ENCODE measurements at regions not wholly inside any gene's neighbourhood (a gene's known extent, or its start where the extent isn't known, plus 50 kb on each side); places are given as distances from the start of the nearest gene placed in this dataset.
A peak's percentile ranks its signal among the peaks of the same experiment; 100 is the strongest.

GRCh38 chr3:124277144-124277890, 285.4 kb upstream of the ROPN1 start:
- DNase-seq (ENCODE audit: low spot score) = no peak

DNA sequence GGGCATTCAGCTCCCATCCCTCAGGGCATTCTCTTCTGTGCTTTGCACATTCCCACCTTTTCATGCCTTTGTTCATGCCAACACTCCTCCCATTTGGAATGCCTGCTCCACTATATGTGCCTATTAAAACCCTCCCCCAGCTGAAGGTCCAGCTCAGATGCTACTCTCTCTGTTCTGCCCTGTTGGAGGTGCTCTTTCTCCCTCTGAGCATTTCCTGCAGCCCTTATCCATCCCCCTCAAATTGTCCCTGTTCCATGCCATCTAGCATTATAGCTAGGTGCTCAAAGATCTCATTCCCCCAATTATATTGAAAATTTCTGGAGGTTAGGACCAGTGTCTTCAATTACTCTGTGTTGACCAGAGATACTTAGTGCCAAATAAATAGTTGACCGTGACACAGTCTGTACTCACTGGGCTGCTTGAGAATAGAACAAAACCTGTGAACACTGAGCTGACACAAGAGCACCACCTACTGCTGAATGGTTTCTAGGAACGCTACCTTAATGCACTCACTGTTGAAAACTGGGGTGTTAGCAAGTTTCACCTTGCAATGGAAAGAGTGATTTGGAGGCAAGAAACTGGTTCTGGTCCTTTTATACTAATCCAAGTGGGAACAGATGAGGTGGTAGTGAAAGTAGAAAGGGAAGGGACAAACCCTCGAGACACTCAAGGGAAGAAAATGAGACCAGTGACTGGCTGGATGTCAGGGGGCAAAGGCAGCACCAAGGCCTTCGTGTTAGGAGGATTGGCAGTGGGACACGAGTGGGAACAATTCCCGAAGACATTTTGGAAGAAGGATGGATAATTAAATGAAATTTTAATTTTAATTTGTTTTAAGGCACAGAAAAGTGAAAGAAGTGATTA, 289.8 kb upstream of the ROPN1 start:
- DNase-seq (ENCODE audit: low spot score) = peak; percentile 61

- DNase-seq (ENCODE audit: low spot score) = no peak
Measured at GRCh38 chr3:124282751-124283651, 291.1 kb upstream of the ROPN1 start.

- no peak for DNase-seq (ENCODE audit: low spot score)
Measured at GRCh38 chr3:124283652-124284023, 291.7 kb upstream of the ROPN1 start.

DNA sequence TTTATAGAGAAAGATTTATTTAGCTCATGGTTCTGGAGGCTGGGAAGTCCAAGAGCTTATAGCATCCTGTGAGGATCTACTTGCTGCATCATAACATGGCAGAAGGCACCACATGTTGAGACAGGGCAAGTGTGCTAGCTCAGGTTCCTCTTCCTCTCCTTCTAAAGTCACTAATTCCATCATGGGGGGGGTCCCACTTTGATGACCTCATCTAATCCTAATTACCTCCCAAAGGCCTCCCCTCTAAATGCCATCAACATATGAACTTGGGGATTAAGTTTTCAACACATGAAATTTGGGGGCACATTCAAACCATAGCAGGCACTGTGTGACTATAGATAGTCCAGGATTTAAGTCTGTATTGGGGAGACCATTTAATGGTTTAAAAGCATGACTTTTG, 297.1 kb upstream of the ROPN1 start:
- DNase-seq (ENCODE audit: low spot score) = no peak

DNA sequence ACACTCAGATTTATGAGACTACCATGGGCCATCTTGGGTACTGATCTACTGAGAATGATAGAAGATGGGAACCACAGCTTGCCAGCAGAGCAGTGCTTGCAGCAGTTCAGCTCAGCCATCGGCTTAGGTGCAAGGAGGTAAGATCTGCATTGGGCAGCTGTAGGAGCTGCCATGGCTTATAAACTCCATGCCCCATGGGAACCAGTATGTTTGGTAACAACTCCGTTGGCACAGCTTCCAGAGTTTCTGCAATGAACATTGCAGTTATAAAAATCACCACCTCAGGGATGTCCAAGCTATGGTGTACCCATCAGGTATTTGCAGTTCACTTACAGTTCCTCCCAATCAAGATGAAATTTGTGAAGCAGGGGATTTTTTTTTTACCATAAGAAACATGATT, 299.1 kb upstream of the ROPN1 start:
- DNase-seq (ENCODE audit: low spot score) = no peak

- DNase-seq (ENCODE audit: low spot score) = no peak
Measured at GRCh38 chr3:124292329-124292728, 300.4 kb upstream of the ROPN1 start.

- DNase-seq (ENCODE audit: low spot score) = no peak
Measured at GRCh38 chr3:124293584-124293983, 301.7 kb upstream of the ROPN1 start.

DNA sequence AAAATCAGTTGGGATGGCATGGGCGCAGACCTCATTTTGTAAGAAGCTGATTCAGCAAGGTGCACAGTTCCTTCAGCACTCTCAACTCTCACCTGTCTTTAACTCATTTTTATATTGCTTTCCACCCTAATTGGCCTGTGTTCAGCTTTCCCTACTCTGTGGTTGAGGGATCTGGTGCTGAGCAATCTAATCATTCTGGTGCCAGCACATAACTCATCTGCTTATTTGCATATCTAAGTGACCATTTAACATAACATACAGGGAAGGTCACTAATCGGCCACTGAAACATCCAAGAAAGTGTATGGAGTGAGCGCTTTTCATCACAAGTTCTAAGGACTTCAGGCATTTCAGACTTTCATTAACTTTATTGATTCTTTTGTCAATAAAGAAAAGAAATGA, 303.4 kb upstream of the ROPN1 start:
- DNase-seq (ENCODE audit: low spot score) = no peak

GRCh38 chr3:124296406-124296805, 304.5 kb upstream of the ROPN1 start:
- no peak for DNase-seq (ENCODE audit: low spot score)

GRCh38 chr3:124297062-124297980, 305.4 kb upstream of the ROPN1 start:
- no peak for DNase-seq (ENCODE audit: low spot score)

- DNase-seq (ENCODE audit: low spot score) = no peak
Measured at GRCh38 chr3:124298301-124298700, 306.4 kb upstream of the ROPN1 start.

- DNase-seq (ENCODE audit: low spot score) = no peak
Measured at GRCh38 chr3:124298951-124299350, 307.0 kb upstream of the ROPN1 start.

GRCh38 chr3:124299831-124300230, 307.9 kb upstream of the ROPN1 start:
- DNase-seq (ENCODE audit: low spot score) = no peak

DNA sequence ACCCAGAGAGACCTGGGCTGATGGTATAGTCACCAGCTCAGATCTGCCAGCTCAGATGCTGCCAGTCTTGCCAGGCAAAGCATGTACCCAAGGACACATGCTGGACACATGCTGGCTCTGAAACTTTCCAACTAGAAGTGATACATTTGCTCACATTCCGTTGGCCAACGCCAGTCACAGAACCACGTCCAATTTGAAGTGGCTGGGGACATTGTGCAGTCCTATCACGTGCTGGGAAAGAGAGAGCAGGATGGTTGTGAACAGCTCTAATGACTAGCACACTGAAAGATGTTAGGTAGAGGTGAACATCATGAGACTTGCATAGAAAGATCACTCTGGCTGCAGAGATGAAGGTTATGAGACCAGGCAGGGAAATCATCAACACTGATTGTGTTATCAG, 308.5 kb upstream of the ROPN1 start:
- no peak for DNase-seq (ENCODE audit: low spot score)

DNA sequence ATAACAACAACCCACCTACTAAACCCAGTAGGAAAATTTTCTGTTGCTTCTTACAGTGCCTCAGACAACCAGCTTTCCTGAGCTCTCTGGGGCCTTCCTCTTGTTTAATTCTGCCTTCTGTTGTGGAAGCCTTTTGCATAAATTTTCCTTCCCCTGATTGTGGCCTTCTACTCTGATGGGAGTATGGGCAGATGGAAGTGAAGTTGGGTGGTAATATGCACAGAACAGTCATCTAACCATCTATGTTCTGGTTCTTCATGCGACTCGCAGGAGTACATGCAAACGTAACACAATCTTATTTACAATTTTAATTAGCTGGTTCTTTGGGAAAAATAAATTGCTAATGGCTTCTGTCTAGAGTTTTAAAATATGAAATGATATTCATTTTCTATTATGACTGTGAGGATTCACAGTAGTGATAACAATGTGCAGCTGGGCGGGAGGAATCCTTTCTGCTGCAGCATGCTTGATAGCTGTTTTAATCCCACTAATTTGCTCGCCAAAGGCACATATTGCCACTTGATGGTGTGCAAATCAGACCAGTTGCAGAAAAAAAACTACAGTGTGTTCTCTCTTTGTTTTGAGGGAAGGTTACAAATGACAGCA, 311.5 kb upstream of the ROPN1 start:
- no peak for DNase-seq (ENCODE audit: low spot score)

GRCh38 chr3:124306665-124307064, 314.7 kb upstream of the ROPN1 start:
- DNase-seq (ENCODE audit: low spot score) = no peak

DNA sequence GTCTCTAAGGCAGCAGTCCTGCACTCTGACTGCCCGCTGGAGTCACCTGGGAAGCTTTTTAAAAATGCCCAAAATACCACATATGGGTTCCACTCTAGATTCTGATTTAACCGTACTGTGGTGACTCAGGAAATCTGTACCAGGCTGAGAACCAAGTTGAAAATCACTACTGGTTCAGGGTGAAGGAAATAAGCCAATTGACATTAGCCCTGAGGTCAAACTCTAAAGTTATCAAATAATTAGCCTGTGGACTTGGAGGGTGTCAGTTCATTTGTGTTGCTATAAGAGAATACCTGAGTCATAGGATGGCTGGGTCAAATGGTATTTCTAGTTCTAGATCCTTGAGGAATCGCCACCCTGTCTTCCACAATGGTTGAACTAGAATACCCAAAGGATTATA, 321.7 kb upstream of the ROPN1 start:
- DNase-seq (ENCODE audit: low spot score) = no peak

DNA sequence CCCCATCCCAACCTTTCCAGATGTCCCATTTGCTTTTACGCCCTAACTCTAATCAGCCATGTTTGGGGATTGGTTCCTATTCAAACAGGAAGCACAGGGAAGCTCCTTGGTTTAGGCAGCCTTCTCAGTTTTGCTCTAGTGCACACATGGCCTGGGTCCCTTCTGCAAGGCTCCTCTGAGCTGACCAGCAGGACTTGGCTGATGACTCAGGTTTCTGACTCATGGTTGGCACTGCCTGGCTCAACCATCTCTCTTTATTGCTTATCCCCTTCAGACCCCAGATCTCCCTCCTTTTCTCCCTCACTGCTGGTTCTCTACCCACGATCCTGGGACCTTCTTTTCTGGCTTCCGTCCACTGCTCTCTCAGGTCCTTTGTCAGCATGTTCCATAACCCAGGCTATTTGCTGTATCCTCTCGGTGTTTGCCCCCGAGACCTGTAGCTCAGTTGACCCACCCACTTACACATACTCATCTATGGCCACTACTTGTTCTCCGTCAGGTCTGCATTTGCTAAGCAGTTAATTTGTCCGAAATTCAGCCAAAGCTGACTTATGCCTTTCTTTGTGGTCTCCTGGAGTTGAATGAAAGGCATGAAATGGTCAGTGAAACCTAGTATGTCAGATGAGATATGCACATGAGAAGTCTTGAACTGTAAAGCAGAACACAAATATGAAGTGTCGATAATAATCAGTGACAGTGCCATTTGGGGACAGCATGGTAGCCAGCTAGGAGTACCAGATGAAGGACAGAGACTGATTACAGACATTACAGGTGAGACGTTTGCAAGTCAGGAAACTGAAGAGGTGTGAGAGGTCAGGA, 323.5 kb upstream of the ROPN1 start:
- peak; percentile 21 for DNase-seq (ENCODE audit: low spot score)

- no peak for DNase-seq (ENCODE audit: low spot score)
Measured at GRCh38 chr3:124316034-124316287, 324.0 kb upstream of the ROPN1 start.
